Neural cell (in vitro differentiated cells): ENCODE measurements at regions not wholly inside any gene's neighbourhood (a gene's known extent, or its start where the extent isn't known, plus 50 kb on each side); places are given as distances from the start of the nearest gene placed in this dataset.

Experiments
- H2AFZ ChIP-seq: fragments of 200-600, 300-800 bp; sonication (generic), shearing (Covaris generic); 2 replicates; pipeline ENCODE4 v1.6.0; 2014; ENCODE audit warnings: low read depth, mild to moderate bottlenecking, antibody characterized with exemption, low read length, moderate library complexity
- H3F3A ChIP-seq: fragments of 200-600 bp; shearing (Covaris generic); 2 replicates; pipeline ENCODE4 v1.6.1; 2016; ENCODE audit warnings: mild to moderate bottlenecking, moderate library complexity, mixed read lengths, antibody characterized with exemption, low read length; ENCODE audit not compliant: insufficient read depth, poor library complexity, severe bottlenecking
- H3K27ac ChIP-seq: fragments of 200-600, 300-800 bp; sonication (generic), shearing (Covaris generic); 2 replicates; pipeline ENCODE4 v1.5.1; 2014; ENCODE audit warnings: mild to moderate bottlenecking, low read length, moderate library complexity
- H3K27me3 ChIP-seq: fragments of 300-800, 200-600 bp; sonication (generic), shearing (Covaris generic); 2 replicates; pipeline ENCODE4 v1.6.0; 2014; ENCODE audit warnings: mild to moderate bottlenecking, low read depth, low read length, moderate library complexity; ENCODE audit not compliant: insufficient read depth
- H3K36me3 ChIP-seq: fragments of 300-800, 200-600 bp; sonication (generic), shearing (Covaris generic); 2 replicates; pipeline ENCODE4 v1.5.1; 2014; ENCODE audit warnings: mild to moderate bottlenecking, antibody characterized with exemption, low read length, moderate library complexity; ENCODE audit not compliant: insufficient read depth
- H3K4me2 ChIP-seq: fragments of 300-800, 200-600 bp; sonication (generic), shearing (Covaris generic); 2 replicates; pipeline ENCODE4 v1.6.0; 2014; ENCODE audit warnings: mild to moderate bottlenecking, low read length
- H3K4me3 ChIP-seq: fragments of 300-800, 200-600 bp; sonication (generic), shearing (Covaris generic); 2 replicates; pipeline ENCODE4 v1.5.1; 2014; ENCODE audit warnings: mild to moderate bottlenecking, low read length, moderate library complexity
- H3K79me2 ChIP-seq: fragments of 200-600 bp; shearing (Covaris generic); replicated peaks from 2 replicates; pipeline ENCODE4 v1.6.0; 2014; ENCODE audit warnings: mild to moderate bottlenecking, low read length, moderate library complexity; ENCODE audit not compliant: insufficient read depth
- H3K9ac ChIP-seq: fragments of 300-800, 200-600 bp; sonication (generic), shearing (Covaris generic); 2 replicates; pipeline ENCODE4 v1.6.1; 2016; ENCODE audit warnings: mild to moderate bottlenecking, low read length, mixed read lengths
- H3K9me2 ChIP-seq: fragments of 200-600 bp; shearing (Covaris generic); 2 replicates; pipeline ENCODE4 v1.6.1; 2016; ENCODE audit warnings: mild to moderate bottlenecking, low read length, mixed read lengths; ENCODE audit not compliant: insufficient read depth
- H3K9me3 ChIP-seq: fragments of 200-600, 300-800 bp; sonication (generic), shearing (Covaris generic); 2 replicates; pipeline ENCODE4 v1.6.1; 2016; ENCODE audit warnings: mild to moderate bottlenecking, mixed run types, low read length, moderate library complexity, mixed read lengths
- H4K20me1 ChIP-seq: fragments of 200-600 bp; shearing (Covaris generic); 2 replicates; pipeline ENCODE4 v1.6.1; 2016; ENCODE audit warnings: mild to moderate bottlenecking, mixed run types; ENCODE audit not compliant: insufficient read depth
- EP300 ChIP-seq: fragments of 450-650 bp; conservative IDR thresholded peaks from 2 replicates; pipeline ENCODE4 v1.6.1; 2014; ENCODE audit warnings: antibody characterized with exemption, mild to moderate bottlenecking, moderate library complexity; ENCODE audit not compliant: poor library complexity, severe bottlenecking
- EZH2 ChIP-seq: fragments of 200-600, 300-800 bp; shearing (Covaris generic), sonication (generic); IDR thresholded peaks from 2 replicates; pipeline ENCODE4 v1.6.1; 2014; ENCODE audit warnings: antibody characterized with exemption, low read length, borderline replicate concordance, mild to moderate bottlenecking; ENCODE audit not compliant: insufficient read depth, poor library complexity, severe bottlenecking
- MXI1 ChIP-seq: fragments of 450-650 bp; conservative IDR thresholded peaks from 2 replicates; pipeline ENCODE4 v1.6.1; 2014; ENCODE audit warnings: antibody characterized with exemption, mild to moderate bottlenecking; ENCODE audit not compliant: poor library complexity, severe bottlenecking
- POLR2AphosphoS5 ChIP-seq: IDR thresholded peaks from 2 replicates; pipeline ENCODE4 v1.6.1; 2012
- RAD21 ChIP-seq: fragments of 450-650 bp; conservative IDR thresholded peaks from 2 replicates; pipeline ENCODE4 v1.6.1; 2014; ENCODE audit warnings: antibody characterized with exemption, mild to moderate bottlenecking, moderate library complexity
- SMC3 ChIP-seq: fragments of 450-650 bp; conservative IDR thresholded peaks from 2 replicates; pipeline ENCODE4 v1.6.1; 2014; ENCODE audit warnings: antibody characterized with exemption, mild to moderate bottlenecking, moderate library complexity; ENCODE audit not compliant: poor library complexity
- TAF1 ChIP-seq: IDR thresholded peaks from 2 replicates; pipeline ENCODE4 v1.6.1; 2012; ENCODE audit warnings: low read depth
- TF ChIP-seq, protein P1 (sequence below): IDR thresholded peaks from 2 replicates; pipeline ENCODE4 v1.6.1; 2012; ENCODE audit warnings: borderline replicate concordance
- TF ChIP-seq, protein P2 (sequence below): fragments of 450-650 bp; IDR thresholded peaks from 2 replicates; pipeline ENCODE4 v1.5.1; 2014; ENCODE audit warnings: antibody characterized with exemption, mild to moderate bottlenecking, moderate library complexity; ENCODE audit not compliant: poor library complexity, severe bottlenecking

DNA sequence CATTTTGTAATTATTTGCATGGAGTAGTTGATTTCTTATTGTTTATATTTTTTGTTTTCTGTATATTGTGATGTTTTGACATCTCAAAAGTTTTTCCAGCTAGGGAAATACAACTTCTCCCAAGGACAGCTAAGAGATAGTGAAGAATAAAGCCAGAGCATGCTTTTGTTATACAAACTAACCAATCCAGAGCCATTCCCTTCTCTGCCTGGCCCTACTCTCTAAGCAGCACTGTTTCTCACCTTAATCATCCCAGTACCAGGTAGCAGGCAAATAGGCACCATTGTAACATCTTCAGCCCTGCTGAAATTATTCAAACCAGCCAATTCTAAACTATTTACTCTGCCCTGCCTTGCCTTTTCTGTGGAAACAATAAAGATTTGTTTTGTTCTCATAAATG lies 1063.4 kb upstream of the CHAC2 start:
- Histone ChIP-seq H3F3A (no peaks in the 10 kb centered on the region), H3K27me3 (no peaks in the 10 kb centered on the region), H3K9me2 (no peaks in the 10 kb centered on the region), H3K9ac (no peak overlapping the region), H2AFZ (no peak overlapping the region), H3K79me2 (no peaks in the 10 kb centered on the region), H3K4me2 (no peak overlapping the region), H3K36me3 (no peaks in the 10 kb centered on the region), H4K20me1 (no peaks in the 10 kb centered on the region), H3K27ac (no peak overlapping the region), H3K9me3 (no peaks in the 10 kb centered on the region), H3K4me3 (no peak overlapping the region)
- TF ChIP-seq SMC3, result no peak
- no peak for TF ChIP-seq POLR2AphosphoS5
- TF ChIP-seq, protein P1, sequence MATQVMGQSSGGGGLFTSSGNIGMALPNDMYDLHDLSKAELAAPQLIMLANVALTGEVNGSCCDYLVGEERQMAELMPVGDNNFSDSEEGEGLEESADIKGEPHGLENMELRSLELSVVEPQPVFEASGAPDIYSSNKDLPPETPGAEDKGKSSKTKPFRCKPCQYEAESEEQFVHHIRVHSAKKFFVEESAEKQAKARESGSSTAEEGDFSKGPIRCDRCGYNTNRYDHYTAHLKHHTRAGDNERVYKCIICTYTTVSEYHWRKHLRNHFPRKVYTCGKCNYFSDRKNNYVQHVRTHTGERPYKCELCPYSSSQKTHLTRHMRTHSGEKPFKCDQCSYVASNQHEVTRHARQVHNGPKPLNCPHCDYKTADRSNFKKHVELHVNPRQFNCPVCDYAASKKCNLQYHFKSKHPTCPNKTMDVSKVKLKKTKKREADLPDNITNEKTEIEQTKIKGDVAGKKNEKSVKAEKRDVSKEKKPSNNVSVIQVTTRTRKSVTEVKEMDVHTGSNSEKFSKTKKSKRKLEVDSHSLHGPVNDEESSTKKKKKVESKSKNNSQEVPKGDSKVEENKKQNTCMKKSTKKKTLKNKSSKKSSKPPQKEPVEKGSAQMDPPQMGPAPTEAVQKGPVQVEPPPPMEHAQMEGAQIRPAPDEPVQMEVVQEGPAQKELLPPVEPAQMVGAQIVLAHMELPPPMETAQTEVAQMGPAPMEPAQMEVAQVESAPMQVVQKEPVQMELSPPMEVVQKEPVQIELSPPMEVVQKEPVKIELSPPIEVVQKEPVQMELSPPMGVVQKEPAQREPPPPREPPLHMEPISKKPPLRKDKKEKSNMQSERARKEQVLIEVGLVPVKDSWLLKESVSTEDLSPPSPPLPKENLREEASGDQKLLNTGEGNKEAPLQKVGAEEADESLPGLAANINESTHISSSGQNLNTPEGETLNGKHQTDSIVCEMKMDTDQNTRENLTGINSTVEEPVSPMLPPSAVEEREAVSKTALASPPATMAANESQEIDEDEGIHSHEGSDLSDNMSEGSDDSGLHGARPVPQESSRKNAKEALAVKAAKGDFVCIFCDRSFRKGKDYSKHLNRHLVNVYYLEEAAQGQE, result no peak

DNA sequence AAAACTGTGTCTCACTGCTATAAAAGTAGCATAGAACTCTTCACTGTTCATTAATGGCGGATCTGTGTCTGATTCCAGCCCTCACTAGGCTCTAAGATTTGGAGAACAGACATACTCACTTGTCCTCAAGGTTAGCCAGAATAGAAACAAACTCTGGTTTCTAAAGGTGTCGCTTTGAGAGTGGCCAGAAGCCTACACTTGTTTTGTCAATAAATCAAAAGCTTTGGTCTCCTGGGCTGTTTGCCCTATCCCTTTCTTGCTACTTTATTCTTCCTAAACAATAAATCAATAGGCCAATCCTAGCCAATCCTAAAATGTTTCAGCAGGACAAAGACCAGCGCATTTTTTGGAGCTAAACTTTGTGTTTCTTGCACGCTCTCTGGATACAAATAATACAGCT lies 1064.6 kb upstream of the CHAC2 start:
- Histone ChIP-seq H3K27ac (no peak overlapping the region), H3K36me3 (no peaks in the 10 kb centered on the region), H3K4me3 (no peak overlapping the region), H3K9me2 (no peaks in the 10 kb centered on the region), H3K9ac (no peak overlapping the region), H3F3A (no peaks in the 10 kb centered on the region), H3K79me2 (no peaks in the 10 kb centered on the region), H2AFZ (no peak overlapping the region), H3K27me3 (no peaks in the 10 kb centered on the region), H3K4me2 (no peak overlapping the region), H4K20me1 (no peaks in the 10 kb centered on the region), H3K9me3 (no peaks in the 10 kb centered on the region)
- no peak for TF ChIP-seq EZH2
- TF ChIP-seq RAD21, result no peak
- no peak for TF ChIP-seq MXI1
- TF ChIP-seq SMC3, result no peak
- TF ChIP-seq, protein P1, result no peak
- TF ChIP-seq POLR2AphosphoS5, result no peak
- no peak for TF ChIP-seq TAF1
- TF ChIP-seq EP300, result no peak
- TF ChIP-seq, protein P2, sequence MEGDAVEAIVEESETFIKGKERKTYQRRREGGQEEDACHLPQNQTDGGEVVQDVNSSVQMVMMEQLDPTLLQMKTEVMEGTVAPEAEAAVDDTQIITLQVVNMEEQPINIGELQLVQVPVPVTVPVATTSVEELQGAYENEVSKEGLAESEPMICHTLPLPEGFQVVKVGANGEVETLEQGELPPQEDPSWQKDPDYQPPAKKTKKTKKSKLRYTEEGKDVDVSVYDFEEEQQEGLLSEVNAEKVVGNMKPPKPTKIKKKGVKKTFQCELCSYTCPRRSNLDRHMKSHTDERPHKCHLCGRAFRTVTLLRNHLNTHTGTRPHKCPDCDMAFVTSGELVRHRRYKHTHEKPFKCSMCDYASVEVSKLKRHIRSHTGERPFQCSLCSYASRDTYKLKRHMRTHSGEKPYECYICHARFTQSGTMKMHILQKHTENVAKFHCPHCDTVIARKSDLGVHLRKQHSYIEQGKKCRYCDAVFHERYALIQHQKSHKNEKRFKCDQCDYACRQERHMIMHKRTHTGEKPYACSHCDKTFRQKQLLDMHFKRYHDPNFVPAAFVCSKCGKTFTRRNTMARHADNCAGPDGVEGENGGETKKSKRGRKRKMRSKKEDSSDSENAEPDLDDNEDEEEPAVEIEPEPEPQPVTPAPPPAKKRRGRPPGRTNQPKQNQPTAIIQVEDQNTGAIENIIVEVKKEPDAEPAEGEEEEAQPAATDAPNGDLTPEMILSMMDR, result no peak
